Effector memory CD8-positive, alpha-beta T cell (primary cell): ENCODE measurements at regions not wholly inside any gene's neighbourhood (a gene's known extent, or its start where the extent isn't known, plus 50 kb on each side); places are given as distances from the start of the nearest gene placed in this dataset.
"Not testable (repeated sequence)": the region's sequence is repeated elsewhere in the genome, so short reads cannot be mapped to it uniquely, and the experiment has no call there.

Experiments
- ATAC-seq: fragments of 150-1000 bp; cut with Tn5 transposase; replicated peaks from 2 replicates; pipeline ENCODE4 v1.10.0; 2021; ENCODE audit warnings: mild to moderate bottlenecking, moderate library complexity
- DNase-seq, 3 experiments: peaks; one replicate each; pipeline ENCODE4 v3.0.0; 2021
- H3K27ac Mint-ChIP-seq, 2 donors: one replicate each; pipeline ENCODE4 v1.8.0; 2022; ENCODE audit warnings: mild to moderate bottlenecking in 2 of 2, mixed read lengths in 2 of 2, moderate library complexity in 2 of 2
- H3K27me3 Mint-ChIP-seq, 2 donors: one replicate each; pipeline ENCODE4 v1.8.0; 2022; ENCODE audit warnings: mixed read lengths in 2 of 2
- H3K36me3 Mint-ChIP-seq: one replicate; pipeline ENCODE4 v1.8.0; 2022; ENCODE audit warnings: mild to moderate bottlenecking, moderate library complexity, mixed read lengths; ENCODE audit not compliant: insufficient read depth
- H3K4me1 Mint-ChIP-seq, 2 donors: one replicate each; pipeline ENCODE4 v1.8.0; 2022; ENCODE audit warnings: low read depth in 2 of 2, mixed read lengths in 2 of 2
- H3K4me3 Mint-ChIP-seq, 2 donors: one replicate each; pipeline ENCODE4 v1.8.0; 2022; ENCODE audit warnings: mild to moderate bottlenecking in 2 of 2, mixed read lengths in 2 of 2, moderate library complexity in 2 of 2
- H3K9me3 Mint-ChIP-seq, 2 donors: one replicate each; pipeline ENCODE4 v1.8.0; 2022; ENCODE audit warnings: mixed read lengths in 2 of 2

DNA sequence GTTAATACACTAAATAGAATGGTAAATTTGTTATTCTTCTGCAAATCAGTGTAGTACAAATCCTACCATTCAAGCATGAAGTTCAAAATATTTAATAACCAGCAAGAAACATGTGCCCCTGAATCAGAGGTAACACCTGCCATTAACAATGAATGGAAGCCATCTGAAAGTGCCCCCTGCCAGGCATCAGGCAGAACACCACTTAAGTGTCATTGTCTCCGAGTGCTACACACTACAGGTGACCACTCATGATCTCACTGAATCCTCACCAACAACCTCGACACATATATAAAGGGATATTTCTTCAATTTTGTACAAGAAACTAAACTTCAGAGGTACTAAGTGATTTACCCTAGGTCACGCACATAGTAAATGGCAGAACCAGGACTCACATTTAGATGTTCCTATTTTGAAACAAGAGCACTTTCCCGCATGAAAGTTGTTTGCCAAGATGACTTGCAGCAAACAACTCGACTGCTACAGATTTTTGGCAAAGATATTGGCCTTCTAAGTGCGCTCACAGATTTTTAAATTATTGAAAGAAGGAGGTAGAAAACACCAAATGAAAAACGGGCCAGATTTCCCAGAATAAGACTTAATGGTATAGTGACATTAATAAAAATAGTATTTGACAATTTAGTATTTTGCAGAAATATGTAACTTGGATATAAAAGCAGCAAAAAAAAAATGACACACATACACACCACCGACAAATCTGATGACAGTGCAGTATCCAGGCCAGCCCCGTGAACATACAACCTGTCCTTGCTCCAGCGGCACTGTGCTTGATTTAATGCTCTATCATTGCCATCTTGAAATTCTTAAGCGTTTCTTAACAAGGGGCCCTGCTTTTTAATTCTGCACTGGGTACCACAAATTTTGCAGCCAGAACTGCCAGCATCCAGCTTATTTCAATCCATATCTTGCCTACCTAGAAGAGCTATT lies 274.5 kb downstream of the ALDH8A1 start:
- Mint-ChIP-seq H3K36me3 (no peaks in the 10 kb centered on the region), H3K4me3 (no peak overlapping the region), H3K27ac (no peak overlapping the region), H3K27me3 (no peaks in the 10 kb centered on the region), H3K4me1 (no peaks in the 10 kb centered on the region), H3K9me3 (no peaks in the 10 kb centered on the region)
- DNase-seq (no peak), ATAC-seq (no peak)

DNA sequence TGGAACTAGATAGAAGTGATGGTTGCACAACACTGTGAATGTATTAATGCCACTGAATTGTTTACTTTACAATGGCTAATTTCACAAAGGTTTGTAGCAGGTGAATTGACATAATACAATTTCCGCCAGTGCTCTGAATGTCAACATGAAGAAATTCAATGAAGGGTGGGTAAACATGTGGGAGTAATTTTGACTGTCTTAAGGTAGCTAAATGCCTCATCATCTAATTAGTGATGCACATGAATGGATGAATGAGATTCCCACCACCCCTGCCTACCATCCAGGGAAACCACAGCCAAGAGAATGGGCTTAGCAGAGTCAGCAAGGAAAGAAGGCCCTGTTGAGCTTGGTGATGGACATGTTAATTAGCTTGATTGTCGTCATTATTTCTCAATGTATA lies 275.3 kb downstream of the ALDH8A1 start:
- Mint-ChIP-seq H3K36me3 (no peaks in the 10 kb centered on the region), H3K27me3 (no peaks in the 10 kb centered on the region), H3K9me3 (no peaks in the 10 kb centered on the region), H3K4me1 (no peaks in the 10 kb centered on the region), H3K4me3 (no peak overlapping the region), H3K27ac (no peak overlapping the region)
- ATAC-seq, result no peak
- no peak for DNase-seq

DNA sequence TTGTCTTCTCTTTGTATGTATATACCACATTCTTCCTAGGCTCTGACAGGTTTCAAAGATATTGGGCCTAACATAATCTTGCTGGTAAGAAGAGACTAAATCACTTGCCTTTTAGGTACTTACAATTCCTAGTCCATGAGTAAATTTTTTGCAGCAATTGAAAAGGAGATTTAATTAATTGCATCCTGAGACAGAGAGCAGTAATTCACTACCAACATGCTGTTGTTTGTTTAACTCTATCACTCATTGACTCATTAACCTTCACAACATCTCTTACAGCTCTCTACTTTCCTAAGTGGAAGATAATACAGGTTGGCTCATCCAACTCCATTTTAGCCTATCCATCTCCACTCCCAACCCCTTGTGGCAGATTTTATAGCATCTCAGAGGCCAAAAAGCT lies 280.4 kb downstream of the ALDH8A1 start:
- Mint-ChIP-seq H3K27ac (no peak overlapping the region), H3K27me3 (peaks cover 0 to 6% of the 10 kb centered on the region in 2 donors), H3K4me1 (no peaks in the 10 kb centered on the region), H3K4me3 (no peak overlapping the region), H3K36me3 (no peaks in the 10 kb centered on the region), H3K9me3 (no peaks in the 10 kb centered on the region)
- no peak for DNase-seq
- ATAC-seq, result no peak

DNA sequence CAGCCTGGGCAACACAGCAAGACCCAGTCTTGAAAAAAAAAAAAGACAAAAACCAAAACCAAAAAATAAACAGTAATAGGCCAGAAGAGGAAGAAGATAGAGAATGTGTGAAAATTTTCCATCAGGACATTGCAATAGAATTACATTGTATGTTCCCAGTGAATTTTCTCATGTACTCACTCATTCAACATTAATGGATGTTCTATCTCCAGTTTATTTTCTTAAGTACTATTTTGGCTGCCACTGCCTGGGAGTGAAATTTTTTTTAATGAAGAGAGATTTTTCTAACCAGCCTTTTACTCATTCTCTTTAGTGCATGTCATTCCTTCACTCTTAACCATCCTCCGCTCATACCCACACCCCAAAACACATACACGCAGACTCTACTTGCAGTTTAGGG lies 282.8 kb downstream of the ALDH8A1 start:
- no peaks in the 10 kb centered on the region for H3K4me1 Mint-ChIP-seq
- no peak overlapping the region for H3K27ac Mint-ChIP-seq
- H3K4me3 Mint-ChIP-seq, result no peak overlapping the region
- H3K9me3 Mint-ChIP-seq, result no peaks in the 10 kb centered on the region
- ATAC-seq (no peak), DNase-seq (no peak)
- no peaks in the 10 kb centered on the region for H3K36me3 Mint-ChIP-seq
- peaks cover 4 to 6% of the 10 kb centered on the region in 2 donors for H3K27me3 Mint-ChIP-seq

DNA sequence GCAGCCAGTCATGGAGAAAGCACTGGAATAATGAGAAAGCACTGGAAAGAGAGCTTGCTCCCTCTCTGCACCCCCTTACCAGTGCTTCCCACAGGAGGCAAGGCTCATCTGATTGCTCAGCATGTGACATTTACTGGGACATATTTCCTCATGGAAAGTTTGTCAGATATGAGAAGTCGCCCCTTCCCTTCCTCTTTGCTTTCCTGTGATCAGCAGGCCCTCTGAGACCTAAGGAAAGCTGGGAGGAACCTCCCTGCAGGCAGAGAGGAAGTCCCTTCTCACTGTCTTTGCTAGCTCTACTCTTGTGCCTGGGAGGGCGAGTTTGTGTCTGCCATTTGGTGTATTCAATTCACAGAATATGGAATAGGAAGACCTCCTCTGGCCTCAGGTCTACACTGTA lies 283.8 kb downstream of the ALDH8A1 start:
- Mint-ChIP-seq H3K36me3 (no peaks in the 10 kb centered on the region), H3K27ac (no peak overlapping the region), H3K4me1 (no peaks in the 10 kb centered on the region), H3K9me3 (no peaks in the 10 kb centered on the region), H3K4me3 (no peak overlapping the region), H3K27me3 (peaks cover 6 to 7% of the 10 kb centered on the region in 2 donors)
- ATAC-seq (no peak), DNase-seq (no peak)

DNA sequence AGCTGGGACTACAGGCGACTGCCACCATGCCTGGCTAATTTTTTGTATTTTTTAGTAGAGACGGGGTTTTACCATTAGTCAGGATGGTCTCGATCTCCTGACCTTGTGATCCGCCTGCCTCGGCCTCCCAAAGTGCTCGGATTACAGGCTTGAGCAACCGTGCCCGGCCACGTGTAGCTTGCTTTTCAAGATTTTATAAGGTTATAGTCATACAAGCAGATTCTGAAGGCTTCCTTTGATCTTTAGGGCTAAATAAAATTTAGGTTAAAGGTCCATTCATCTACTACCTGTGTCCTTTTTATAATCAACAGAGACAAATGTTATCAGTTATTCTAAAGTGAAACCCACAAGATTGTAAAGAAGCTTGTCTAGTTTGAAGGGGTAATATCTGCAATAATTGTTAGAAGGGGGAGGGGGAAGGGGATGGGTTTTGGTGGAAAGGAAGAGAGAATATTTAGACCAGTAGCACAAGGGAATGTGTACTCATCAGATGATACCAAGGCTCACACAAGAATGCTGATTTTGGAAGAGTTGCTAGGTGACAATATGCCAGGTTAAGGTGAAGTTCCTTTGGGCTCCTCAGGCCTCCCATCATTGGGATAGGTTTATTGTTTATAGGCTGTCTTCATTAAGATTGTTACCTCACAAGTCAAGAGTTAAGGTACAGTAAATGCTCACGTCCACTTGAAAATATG lies 284.7 kb downstream of the ALDH8A1 start:
- Mint-ChIP-seq H3K4me3 (no peak overlapping the region), H3K27ac (no peak overlapping the region), H3K27me3 (peaks cover 6 to 9% of the 10 kb centered on the region in 2 donors), H3K36me3 (no peaks in the 10 kb centered on the region), H3K4me1 (no peaks in the 10 kb centered on the region), H3K9me3 (no peaks in the 10 kb centered on the region)
- ATAC-seq (no peak), DNase-seq (no peak)

DNA sequence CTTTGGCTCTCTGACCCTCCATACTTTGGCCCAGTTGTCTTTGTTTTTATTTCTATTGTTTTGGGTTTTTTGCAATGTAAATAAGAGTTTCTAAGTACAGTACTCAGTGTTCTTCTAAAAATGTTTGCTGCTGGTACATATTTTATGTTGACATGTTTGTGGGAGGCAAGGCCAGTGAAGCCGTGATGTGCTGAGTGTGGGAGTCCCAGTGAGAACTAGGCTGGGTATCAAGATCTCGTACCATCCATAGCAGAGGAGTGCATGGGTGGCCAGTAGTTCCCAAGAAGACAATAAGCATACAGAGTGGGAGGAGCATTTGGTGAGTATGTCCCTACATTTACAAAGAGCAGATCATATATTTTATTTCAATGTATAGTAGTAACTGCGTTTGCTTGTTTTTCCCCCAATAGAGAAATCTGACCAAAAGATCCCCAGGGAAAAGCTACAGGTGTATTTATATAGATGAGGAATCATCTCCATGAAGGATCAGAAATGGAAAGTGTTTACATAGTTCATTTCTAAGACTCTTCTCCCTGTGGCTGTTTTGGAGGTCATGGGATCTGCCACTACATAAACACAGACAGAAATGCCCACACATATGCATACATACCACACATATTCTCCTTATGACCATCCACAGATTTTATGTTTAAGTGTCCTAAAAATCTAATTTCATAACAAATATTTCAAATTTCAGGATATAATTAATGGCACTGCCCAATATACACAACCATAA lies 285.9 kb downstream of the ALDH8A1 start:
- Mint-ChIP-seq H3K4me1 (no peaks in the 10 kb centered on the region), H3K36me3 (no peaks in the 10 kb centered on the region), H3K4me3 (no peak overlapping the region), H3K27ac (no peak overlapping the region), H3K27me3 (peaks cover 6 to 9% of the 10 kb centered on the region in 2 donors), H3K9me3 (no peaks in the 10 kb centered on the region)
- ATAC-seq, result no peak
- no peak for DNase-seq

DNA sequence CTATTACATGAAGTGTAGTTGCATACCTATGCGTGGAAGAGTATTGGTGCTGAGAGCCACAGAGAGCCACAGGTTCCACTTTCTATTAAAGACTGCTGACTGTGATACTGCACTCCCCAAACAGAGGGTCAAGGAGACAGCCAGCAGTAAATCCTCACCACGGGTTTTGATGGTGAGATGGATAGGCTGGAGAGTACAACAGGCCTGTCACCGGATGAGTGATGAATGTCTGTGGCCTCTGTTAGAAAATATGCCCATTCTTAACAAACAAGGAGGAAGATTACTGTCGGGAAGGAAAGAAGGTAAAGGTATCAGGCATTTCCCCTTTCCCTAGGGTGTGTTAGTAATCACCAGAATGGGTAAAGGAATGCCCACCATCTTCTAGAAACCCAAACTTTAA lies 286.5 kb downstream of the ALDH8A1 start:
- no peaks in the 10 kb centered on the region for H3K4me1 Mint-ChIP-seq
- H3K9me3 Mint-ChIP-seq, result no peaks in the 10 kb centered on the region
- H3K36me3 Mint-ChIP-seq, result no peaks in the 10 kb centered on the region
- H3K27ac Mint-ChIP-seq, result no peak overlapping the region
- H3K27me3 Mint-ChIP-seq, result peaks cover 6 to 9% of the 10 kb centered on the region in 2 donors
- ATAC-seq (no peak), DNase-seq (no peak)
- H3K4me3 Mint-ChIP-seq, result no peak overlapping the region

DNA sequence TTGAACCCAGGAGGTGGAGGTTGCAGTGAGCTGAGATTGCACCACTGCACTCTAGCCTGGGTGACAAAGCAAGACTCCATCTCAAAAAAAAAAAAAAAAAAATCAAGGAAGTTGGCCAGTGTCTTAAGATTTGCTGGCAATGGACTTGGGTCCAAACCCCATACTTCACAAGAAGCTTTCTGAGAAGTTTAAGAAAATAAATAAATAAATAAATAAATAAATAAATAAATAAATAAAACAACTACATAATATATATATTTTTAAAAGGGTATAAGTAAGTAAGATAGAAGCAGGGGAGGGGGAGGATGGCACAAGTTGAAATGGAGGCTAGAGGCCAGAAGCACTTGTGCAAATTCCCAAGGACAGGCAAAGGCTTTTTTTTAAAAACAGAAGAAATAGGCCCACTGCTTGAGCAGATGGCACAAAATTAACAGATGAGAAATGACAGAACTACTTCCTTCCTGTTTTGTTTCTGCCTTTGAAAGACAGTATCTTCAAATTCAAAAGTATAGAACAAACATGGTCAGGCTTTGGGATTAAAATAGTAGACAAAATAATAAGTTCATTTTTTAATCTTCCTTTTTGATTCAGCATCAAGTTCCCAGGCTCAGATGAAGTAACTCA lies 287.7 kb downstream of the ALDH8A1 start:
- Mint-ChIP-seq H3K27ac (no peak overlapping the region), H3K4me3 (no peak overlapping the region), H3K27me3 (peaks cover 6 to 14% of the 10 kb centered on the region in 2 donors), H3K9me3 (no peaks in the 10 kb centered on the region), H3K4me1 (no peaks in the 10 kb centered on the region), H3K36me3 (no peaks in the 10 kb centered on the region)
- no peak for DNase-seq
- ATAC-seq, result no peak

DNA sequence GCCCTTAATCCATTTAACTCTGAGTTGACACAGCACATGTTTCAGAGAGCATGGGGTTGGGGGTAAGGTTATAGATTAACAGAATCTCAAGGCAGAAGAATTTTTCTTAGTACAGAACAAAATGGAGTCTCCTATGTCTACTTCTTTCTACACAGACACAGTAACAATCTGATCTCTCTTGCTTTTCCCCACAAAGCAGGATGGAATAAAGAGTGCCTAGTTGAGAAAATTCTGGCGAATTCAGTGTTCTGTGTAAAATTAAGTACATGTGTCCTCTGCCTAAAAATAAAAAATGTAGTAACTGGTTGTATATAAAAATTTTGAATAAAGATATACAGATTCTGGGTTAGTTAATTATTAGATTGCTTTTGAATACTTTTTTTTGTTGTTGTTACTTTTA lies 290.0 kb downstream of the ALDH8A1 start:
- H3K9me3 Mint-ChIP-seq, H3K4me1 Mint-ChIP-seq, DNase-seq, H3K36me3 Mint-ChIP-seq, ATAC-seq, H3K4me3 Mint-ChIP-seq, H3K27ac Mint-ChIP-seq: not testable (repeated sequence)
- peaks cover 7 to 31% of the 10 kb centered on the region in 2 donors for H3K27me3 Mint-ChIP-seq

DNA sequence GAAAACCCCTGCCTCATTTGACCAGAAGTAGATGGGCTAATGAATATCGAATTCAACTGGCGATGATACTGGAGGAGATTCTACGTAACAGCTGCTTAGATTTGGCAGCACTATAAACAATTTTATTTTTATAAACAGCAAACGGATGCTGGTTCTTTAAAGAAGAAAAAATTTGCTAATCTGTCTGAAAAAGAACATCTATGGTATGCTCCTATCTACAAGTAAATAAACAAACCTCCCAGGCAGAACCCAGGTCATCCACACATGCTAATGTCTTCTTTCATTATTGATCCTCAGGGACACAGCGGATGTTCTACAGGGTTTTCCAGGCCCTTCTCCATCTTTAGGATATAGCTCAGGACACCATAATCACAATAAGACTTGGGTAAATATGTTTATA lies 291.3 kb downstream of the ALDH8A1 start:
- Mint-ChIP-seq H3K4me1 (no peaks in the 10 kb centered on the region), H3K9me3 (no peaks in the 10 kb centered on the region), H3K36me3 (no peaks in the 10 kb centered on the region), H3K4me3 (no peak overlapping the region), H3K27ac (no peak overlapping the region), H3K27me3 (peaks cover 7 to 34% of the 10 kb centered on the region in 2 donors)
- DNase-seq (no peak), ATAC-seq (no peak)

DNA sequence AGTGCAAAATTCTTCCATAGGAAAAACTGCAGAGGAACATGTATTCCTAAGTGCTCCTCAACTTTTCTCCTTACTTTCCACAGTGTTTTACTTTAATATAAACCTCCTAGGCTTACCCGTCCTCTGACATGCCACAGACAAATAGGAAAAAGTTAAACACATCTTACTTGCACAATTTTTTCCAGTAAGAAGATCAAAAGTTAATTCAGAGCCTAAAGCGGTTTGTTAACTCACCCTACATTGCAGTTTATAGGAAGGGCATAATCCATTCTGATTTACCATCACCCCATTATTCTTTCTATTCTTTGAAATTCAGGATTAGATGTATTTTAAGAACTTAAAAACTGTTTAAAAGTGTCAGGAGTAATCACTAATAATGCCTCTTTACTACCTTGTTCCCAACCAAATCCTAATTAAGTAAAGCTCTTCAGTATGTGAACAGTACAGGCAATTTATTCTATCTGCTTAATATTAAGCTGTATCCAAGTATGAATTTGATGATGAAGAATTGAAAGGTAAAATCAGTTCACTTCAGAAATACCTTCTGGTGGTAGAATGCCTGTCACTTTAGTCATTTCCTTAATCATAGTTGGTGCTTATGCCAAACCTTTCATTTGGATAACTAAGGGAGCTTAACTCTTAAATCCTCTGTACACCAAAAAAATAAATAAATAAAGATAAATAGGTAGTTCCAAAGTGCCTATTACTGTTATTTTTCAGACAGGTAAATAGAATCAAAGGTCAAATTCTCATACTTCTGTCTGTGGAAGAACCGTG lies 292.0 kb downstream of the ALDH8A1 start:
- no peak for DNase-seq
- Mint-ChIP-seq H3K4me1 (no peaks in the 10 kb centered on the region), H3K9me3 (no peaks in the 10 kb centered on the region), H3K36me3 (no peaks in the 10 kb centered on the region), H3K27me3 (peaks cover 7 to 34% of the 10 kb centered on the region in 2 donors), H3K4me3 (no peak overlapping the region), H3K27ac (no peak overlapping the region)
- ATAC-seq, result no peak

DNA sequence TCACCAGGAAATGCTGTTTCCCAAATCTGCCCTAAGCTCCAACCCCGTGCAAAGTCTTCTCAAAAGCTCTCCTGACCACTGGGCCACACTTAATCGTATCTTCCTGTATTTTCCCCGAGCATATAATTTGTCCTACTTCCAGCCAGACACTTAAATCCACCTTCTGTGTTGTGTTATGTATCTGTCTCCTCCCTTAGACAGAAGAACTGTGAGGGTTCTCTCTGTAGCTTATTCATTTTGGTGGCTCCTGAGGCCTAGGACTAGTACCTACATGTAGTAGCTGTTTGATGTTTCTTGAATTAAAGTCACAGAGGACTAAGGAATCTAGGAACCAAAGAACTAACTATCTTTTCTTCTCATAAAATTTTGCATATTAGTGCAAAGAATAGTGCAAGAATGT lies 292.6 kb downstream of the ALDH8A1 start:
- no peaks in the 10 kb centered on the region for H3K36me3 Mint-ChIP-seq
- DNase-seq, result no peak
- no peaks in the 10 kb centered on the region for H3K9me3 Mint-ChIP-seq
- H3K4me1 Mint-ChIP-seq, result no peaks in the 10 kb centered on the region
- H3K27me3 Mint-ChIP-seq, result peaks cover 7 to 34% of the 10 kb centered on the region in 2 donors
- H3K27ac Mint-ChIP-seq, result no peak overlapping the region
- ATAC-seq, result no peak
- no peak overlapping the region for H3K4me3 Mint-ChIP-seq
